ENCODE measurements at regions not wholly inside any gene's neighbourhood (a gene's known extent, or its start where the extent isn't known, plus 50 kb on each side); places are given as distances from the start of the nearest gene placed in this dataset.

GRCh38 chr3:34463414-34463813 lies 665.0 kb downstream of the PDCD6IP start:
- ATAC-seq (ENCODE audit: low FRiP score) (no peak), DNase-seq (ENCODE audit: low spot score) (no peak)
- no peak for TF ChIP-seq CTCF (IDR thresholded peaks at IDR 0.05)

DNA sequence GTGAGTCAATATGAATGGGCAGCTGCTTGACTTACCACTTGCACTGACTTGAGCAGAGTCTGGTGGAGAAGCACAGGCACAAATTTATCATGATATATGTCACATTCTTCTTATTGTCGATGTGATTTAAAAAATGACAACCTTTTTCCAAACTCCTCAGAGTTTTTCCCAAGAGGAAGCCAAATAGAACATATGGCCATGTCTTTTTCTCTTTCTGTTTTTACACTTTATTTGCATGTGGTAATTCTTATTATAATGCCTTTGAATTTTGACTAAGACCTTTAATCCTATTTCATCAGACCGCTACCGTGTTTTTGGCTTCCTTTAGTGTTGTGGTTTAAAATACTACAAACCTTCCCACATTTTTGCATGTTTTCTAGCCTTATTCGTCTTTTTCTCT lies 666.2 kb downstream of the PDCD6IP start:
- DNase-seq (ENCODE audit: low spot score) (no peak), ATAC-seq (ENCODE audit: low FRiP score) (no peak)
- no peak for TF ChIP-seq CTCF (IDR thresholded peaks at IDR 0.05)

DNA sequence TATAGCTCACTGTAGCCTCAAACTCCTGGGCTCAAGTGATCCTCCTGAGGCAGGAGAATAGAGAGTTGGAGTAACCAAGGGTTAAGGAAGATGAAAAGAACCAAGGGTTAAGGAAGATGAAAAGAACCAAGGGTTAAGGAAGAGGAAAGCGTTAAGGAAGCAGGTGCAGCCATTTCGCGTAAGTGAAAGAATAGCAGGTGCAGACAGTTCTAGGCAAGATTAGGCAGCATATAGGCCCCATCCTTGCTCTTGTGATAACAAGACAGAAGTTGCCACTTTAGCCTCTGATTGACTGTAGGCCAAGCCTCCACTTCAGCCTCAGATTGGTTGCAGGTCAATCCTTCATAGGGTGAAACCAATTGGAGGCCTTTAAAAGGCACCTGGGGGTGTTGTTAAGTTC lies 677.4 kb downstream of the PDCD6IP start:
- DNase-seq (ENCODE audit: low spot score) = no peak
- TF ChIP-seq CTCF (IDR thresholded peaks at IDR 0.05) = no peak
- no peak for ATAC-seq (ENCODE audit: low FRiP score)

GRCh38 chr3:34483311-34483887 lies 685.0 kb downstream of the PDCD6IP start:
- no peak for ATAC-seq (ENCODE audit: low FRiP score)
- DNase-seq (ENCODE audit: low spot score) = no peak
- no peak for TF ChIP-seq CTCF (IDR thresholded peaks at IDR 0.05)

DNA sequence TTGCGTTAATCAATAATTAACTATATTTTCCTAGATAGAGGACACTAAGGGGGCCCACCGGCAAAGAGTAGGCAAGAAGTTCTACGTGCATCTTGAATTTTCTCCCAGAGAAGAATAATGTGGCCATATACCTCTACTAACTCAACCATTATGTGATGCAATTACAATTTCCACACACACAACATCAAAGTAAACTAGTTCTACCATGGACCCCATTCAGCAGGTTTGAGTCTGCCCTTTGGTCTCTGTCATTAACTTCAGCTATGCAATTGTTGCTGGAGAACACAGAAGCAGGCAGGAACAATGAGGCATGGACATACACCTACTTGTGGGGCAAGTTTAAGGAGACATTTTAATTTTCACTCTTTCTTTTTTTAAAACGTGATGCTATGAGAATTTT lies 705.9 kb downstream of the PDCD6IP start:
- no peak for TF ChIP-seq CTCF (IDR thresholded peaks at IDR 0.05)
- ATAC-seq (ENCODE audit: low FRiP score) = no peak
- DNase-seq (ENCODE audit: low spot score) = no peak

GRCh38 chr3:34504775-34505174 lies 706.3 kb downstream of the PDCD6IP start:
- DNase-seq (ENCODE audit: low spot score) (no peak), ATAC-seq (ENCODE audit: low FRiP score) (peak; percentile 48)
- no peak for TF ChIP-seq CTCF (IDR thresholded peaks at IDR 0.05)

- TF ChIP-seq CTCF (IDR thresholded peaks at IDR 0.05) = no peak
- ATAC-seq (ENCODE audit: low FRiP score) (no peak), DNase-seq (ENCODE audit: low spot score) (no peak)
Observed at GRCh38 chr3:34508732-34509131, 710.3 kb downstream of the PDCD6IP start.

All from omental fat pad (tissue), 3 donors.